GM21381 (cell line): ENCODE measurements at regions not wholly inside any gene's neighbourhood (a gene's known extent, or its start where the extent isn't known, plus 50 kb on each side); places are given as distances from the start of the nearest gene placed in this dataset.

Source experiments
- ATAC-seq: cut with Tn5 transposase; IDR thresholded peaks from one replicate; pipeline ENCODE4 v1.9.1; 2021; ENCODE audit warnings: mild to moderate bottlenecking, moderate library complexity; ENCODE audit not compliant: unreplicated experiment

DNA sequence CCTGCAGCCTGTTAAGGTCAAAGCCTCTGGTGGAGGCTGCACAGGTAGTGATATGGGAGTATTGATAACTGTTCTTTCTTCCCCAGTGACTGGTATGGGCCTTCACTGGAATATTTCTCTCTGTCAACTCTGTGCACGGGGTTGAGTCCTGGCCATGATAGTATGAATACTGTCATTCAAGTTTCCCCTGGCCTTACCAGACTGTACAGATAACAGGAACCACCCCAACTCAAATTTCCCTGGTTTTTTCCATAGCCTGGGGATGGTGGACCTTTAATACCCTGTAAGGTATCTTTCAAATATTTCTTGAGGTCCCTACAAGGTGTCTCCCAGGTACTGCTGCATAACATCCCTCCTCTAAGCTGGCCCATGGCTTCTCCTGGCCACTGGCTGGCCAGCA is 51.4 kb upstream of the TNFAIP3 start:
- no peak for ATAC-seq

DNA sequence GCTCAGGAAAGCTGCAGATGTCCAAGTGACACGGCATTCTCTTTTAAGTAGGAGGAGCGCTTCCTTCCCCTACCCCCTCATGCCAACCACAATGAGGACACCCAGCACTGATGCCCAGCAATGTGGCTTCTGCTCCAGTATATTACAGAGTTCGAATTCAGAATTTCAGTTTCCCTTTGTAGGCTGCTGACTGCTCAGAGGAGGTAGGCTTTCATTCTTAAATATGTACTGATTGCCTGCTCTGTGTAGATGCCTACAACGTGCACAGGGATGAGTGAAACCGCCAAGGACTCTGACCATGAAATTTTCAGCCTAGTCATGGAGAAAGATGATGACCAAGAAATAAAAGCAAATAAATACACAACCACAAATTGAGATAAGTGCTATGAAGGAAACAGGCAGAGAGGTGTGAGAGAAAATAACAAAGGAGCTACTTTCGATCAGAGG is 50.9 kb upstream of the TNFAIP3 start:
- peak; percentile 34 for ATAC-seq

DNA sequence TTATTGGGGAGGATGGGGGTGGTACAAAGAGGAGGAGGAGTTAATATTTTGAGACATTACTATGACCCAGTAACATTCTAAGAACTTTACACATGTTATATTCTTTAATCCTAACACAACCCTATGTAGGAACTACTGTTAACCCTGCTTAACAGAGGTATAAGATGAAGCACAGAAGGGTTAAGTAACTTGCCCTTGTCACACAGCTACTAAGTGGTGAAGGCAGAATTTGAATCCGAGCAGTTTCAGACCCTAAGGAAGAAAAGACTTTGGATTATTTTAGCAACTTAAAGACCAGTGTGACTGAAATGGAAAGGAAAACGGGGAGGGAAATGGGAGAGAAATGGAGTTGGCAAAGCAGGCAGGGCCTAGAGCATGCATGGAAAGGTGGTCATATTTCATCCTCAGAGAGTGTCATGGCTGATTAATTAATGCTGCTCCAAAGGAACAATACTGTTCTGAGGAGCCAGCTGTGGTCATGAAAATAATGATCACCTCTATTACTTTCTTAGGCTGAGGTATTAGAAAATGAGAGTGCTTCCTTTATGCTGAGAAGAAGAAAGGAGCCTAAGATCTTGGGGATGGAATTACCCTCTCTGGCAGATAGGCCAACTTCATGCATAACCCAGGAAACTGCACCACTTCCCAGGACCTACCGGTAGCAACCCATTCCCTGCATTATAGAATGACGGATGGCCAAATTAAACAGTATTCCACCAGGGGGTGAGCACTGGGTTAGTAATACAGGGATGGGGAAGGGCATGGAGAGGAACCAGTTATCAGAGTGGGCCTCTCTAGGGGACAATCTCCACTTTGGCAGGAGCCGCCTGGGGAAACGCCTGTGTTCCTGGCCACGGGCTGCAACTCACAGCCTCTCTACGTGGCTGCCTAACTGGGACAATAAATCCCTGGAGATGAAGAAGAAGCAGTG is 50.1 kb upstream of the TNFAIP3 start:
- no peak for ATAC-seq
